GM23248 (cell line): ENCODE measurements at regions not wholly inside any gene's neighbourhood (a gene's known extent, or its start where the extent isn't known, plus 50 kb on each side); places are given as distances from the start of the nearest gene placed in this dataset.

Experiments used
- EZH2 ChIP-seq: fragments of 200-600 bp; sonication (generic); IDR thresholded peaks from 2 replicates; pipeline ENCODE4 v1.6.1; 2018; ENCODE audit warnings: antibody characterized with exemption, mild to moderate bottlenecking; ENCODE audit not compliant: insufficient read depth, poor library complexity, severe bottlenecking
- EZH2phosphoT487 ChIP-seq: fragments of 200-600 bp; sonication (generic); IDR thresholded peaks from 2 replicates; pipeline ENCODE4 v1.6.1; 2018; ENCODE audit warnings: antibody characterized with exemption, moderate library complexity, mild to moderate bottlenecking, low read depth; ENCODE audit not compliant: insufficient read depth

GRCh38 chr9:118449554-118449953 lies 745.4 kb downstream of the TLR4 start:
- TF ChIP-seq EZH2phosphoT487 (no peak), EZH2 (no peak)
